PC-3 (cell line): ENCODE measurements at regions not wholly inside any gene's neighbourhood (a gene's known extent, or its start where the extent isn't known, plus 50 kb on each side); places are given as distances from the start of the nearest gene placed in this dataset.

Experiments
- ATAC-seq: fragments of 200-7000 bp; cut with Tn5 transposase; 2 replicates; pipeline ENCODE4 v1.9.1; 2020; ENCODE audit warnings: mild to moderate bottlenecking, moderate library complexity
- BruUV-seq: library from RNA; stranded (reverse); fragments of 400-500 nt; replicated peaks from 2 replicates; lab custom pipeline; 2021; lab: Mats Ljungman, UMichigan
- CTCF ChIA-PET: fragments of 300-600 bp; sonication (Branson Sonifier 250); formaldehyde crosslinking; loops from one replicate; lab custom pipeline; 2022; ENCODE audit warnings: antibody characterized with exemption; lab: Charles Lee
- POLR2A ChIA-PET: fragments of 300-600 bp; sonication (Branson Sonifier 250); formaldehyde crosslinking; loops from one replicate; lab custom pipeline; 2022; ENCODE audit warnings: antibody characterized with exemption; ENCODE audit not compliant: unreplicated experiment; lab: Charles Lee
- DNase-seq: peaks from one replicate; pipeline ENCODE4 v3.0.0-alpha.2; 2015
- H2AFZ ChIP-seq: fragments of 300-600 bp; sonication (generic); 2 replicates; pipeline ENCODE4 v1.6.0; 2016; ENCODE audit warnings: antibody characterized with exemption, low read length
- H3F3A ChIP-seq: fragments of 300-600 bp; sonication (generic); one replicate; pipeline ENCODE4 v1.6.0; 2017; ENCODE audit warnings: antibody characterized with exemption, low read length, control low read depth, mild to moderate bottlenecking; ENCODE audit not compliant: unreplicated experiment
- H3K27ac ChIP-seq: fragments of 300-600 bp; sonication (generic); 2 replicates; pipeline ENCODE4 v1.5.1; 2016; ENCODE audit warnings: mild to moderate bottlenecking, low read length
- H3K27me3 ChIP-seq: fragments of 300-600 bp; sonication (generic); 2 replicates; pipeline ENCODE4 v1.6.1; 2016; ENCODE audit warnings: low read length, mixed read lengths
- H3K36me3 ChIP-seq: fragments of 300-600 bp; sonication (generic); 2 replicates; pipeline ENCODE4 v1.6.1; 2016; ENCODE audit warnings: low read depth, mixed run types, low read length, mixed read lengths
- H3K4me1 ChIP-seq: fragments of 300-600 bp; sonication (generic); 2 replicates; pipeline ENCODE4 v1.5.1; 2016; ENCODE audit warnings: low read length; ENCODE audit not compliant: insufficient read depth
- H3K4me2 ChIP-seq: fragments of 300-600 bp; sonication (generic); 2 replicates; pipeline ENCODE4 v1.6.0; 2016; ENCODE audit warnings: low read length
- H3K4me3 ChIP-seq: fragments of 300-600 bp; sonication (generic); 2 replicates; pipeline ENCODE4 v1.5.1; 2016; ENCODE audit warnings: mild to moderate bottlenecking, low read length, mixed read lengths
- H3K79me2 ChIP-seq: fragments of 300-600 bp; sonication (generic); 2 replicates; pipeline ENCODE4 v1.6.1; 2017; ENCODE audit warnings: low read length, mixed read lengths
- H3K9ac ChIP-seq: fragments of 300-600 bp; sonication (generic); 2 replicates; pipeline ENCODE4 v1.6.0; 2016; ENCODE audit warnings: mild to moderate bottlenecking, low read length
- H3K9me2 ChIP-seq: fragments of 300-600 bp; sonication (generic); replicated peaks from 2 replicates; pipeline ENCODE4 v1.6.1; 2016; ENCODE audit warnings: mixed run types, low read length, mixed read lengths
- H3K9me3 ChIP-seq: fragments of 300-600 bp; sonication (generic); 2 replicates; pipeline ENCODE4 v1.6.1; 2016; ENCODE audit warnings: low read length, mixed read lengths
- H4K20me1 ChIP-seq: fragments of 300-600 bp; sonication (generic); 2 replicates; pipeline ENCODE4 v1.6.1; 2016; ENCODE audit warnings: low read length, mixed read lengths
- EZH2 ChIP-seq: fragments of 300-600 bp; sonication (generic); IDR thresholded peaks from one replicate; pipeline ENCODE4 v1.6.1; 2017; ENCODE audit warnings: antibody characterized with exemption, mild to moderate bottlenecking, low read length; ENCODE audit not compliant: unreplicated experiment
- EZH2phosphoT487 ChIP-seq: fragments of 300-600 bp; sonication (generic); IDR thresholded peaks from 2 replicates; pipeline ENCODE4 v1.6.1; 2018; ENCODE audit warnings: mild to moderate bottlenecking, antibody characterized with exemption, low read length, borderline replicate concordance
- intact Hi-C: fragments of 100-400 bp; cut with micrococcal nuclease; formaldehyde crosslinking; loops from 2 replicates; pipeline ENCODE4 v1.9.0; 2023
- TF ChIP-seq, protein P1 (sequence below): fragments of 300-600 bp; sonication (generic); conservative IDR thresholded peaks from 2 replicates; pipeline ENCODE4 v1.5.1; 2017; ENCODE audit warnings: antibody characterized with exemption, low read depth, mild to moderate bottlenecking, low read length

DNA sequence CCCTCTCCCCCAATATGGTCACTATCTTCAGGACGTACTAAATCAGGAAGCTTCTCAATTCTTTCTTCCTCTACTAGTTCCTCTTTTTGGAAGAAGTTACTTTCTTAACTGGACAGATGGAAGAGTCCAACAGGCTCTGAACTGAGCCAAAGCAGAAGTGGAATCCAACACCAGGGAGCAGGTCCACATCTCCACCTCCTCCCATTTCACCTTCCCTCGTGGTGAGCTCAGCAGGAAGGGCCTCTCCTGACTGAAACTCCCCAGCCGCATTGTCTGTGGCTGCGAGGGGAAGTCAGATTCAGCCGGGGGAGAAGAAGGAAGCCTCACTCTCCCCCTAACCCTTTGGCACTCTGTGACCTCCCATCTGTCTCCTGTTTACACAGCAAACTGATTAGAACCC, 63.8 kb upstream of the UST start:
- Histone ChIP-seq H3K36me3 (no peaks in the 10 kb centered on the region), H3K4me1 (no peaks in the 10 kb centered on the region), H2AFZ (no peak overlapping the region), H3K4me2 (no peak overlapping the region), H3K9ac (no peak overlapping the region), H3F3A (no peaks in the 10 kb centered on the region), H3K9me2 (no peaks in the 10 kb centered on the region), H3K9me3 (no peaks in the 10 kb centered on the region), H3K4me3 (no peak overlapping the region), H3K27ac (no peak overlapping the region), H3K79me2 (no peaks in the 10 kb centered on the region), H4K20me1 (no peaks in the 10 kb centered on the region), H3K27me3 (no peaks in the 10 kb centered on the region)
- intact Hi-C loops = no loop called here
- ChIA-PET CTCF (no interaction called here), POLR2A (no interaction called here)
- DNase-seq = no peak
- TF ChIP-seq, protein P1, sequence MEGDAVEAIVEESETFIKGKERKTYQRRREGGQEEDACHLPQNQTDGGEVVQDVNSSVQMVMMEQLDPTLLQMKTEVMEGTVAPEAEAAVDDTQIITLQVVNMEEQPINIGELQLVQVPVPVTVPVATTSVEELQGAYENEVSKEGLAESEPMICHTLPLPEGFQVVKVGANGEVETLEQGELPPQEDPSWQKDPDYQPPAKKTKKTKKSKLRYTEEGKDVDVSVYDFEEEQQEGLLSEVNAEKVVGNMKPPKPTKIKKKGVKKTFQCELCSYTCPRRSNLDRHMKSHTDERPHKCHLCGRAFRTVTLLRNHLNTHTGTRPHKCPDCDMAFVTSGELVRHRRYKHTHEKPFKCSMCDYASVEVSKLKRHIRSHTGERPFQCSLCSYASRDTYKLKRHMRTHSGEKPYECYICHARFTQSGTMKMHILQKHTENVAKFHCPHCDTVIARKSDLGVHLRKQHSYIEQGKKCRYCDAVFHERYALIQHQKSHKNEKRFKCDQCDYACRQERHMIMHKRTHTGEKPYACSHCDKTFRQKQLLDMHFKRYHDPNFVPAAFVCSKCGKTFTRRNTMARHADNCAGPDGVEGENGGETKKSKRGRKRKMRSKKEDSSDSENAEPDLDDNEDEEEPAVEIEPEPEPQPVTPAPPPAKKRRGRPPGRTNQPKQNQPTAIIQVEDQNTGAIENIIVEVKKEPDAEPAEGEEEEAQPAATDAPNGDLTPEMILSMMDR = no peak
- TF ChIP-seq EZH2phosphoT487 = no peak
- no peak for TF ChIP-seq EZH2
- no TSS peak for BruUV-seq
- no peak for ATAC-seq

- H3K4me1 ChIP-seq = no peaks in the 10 kb centered on the region
- H3K27me3 ChIP-seq = no peaks in the 10 kb centered on the region
- H3K79me2 ChIP-seq = no peaks in the 10 kb centered on the region
- no peaks in the 10 kb centered on the region for H3K9me2 ChIP-seq
- H2AFZ ChIP-seq = no peak overlapping the region
- H3K27ac ChIP-seq = no peak overlapping the region
- no peaks in the 10 kb centered on the region for H3F3A ChIP-seq
- no peaks in the 10 kb centered on the region for H3K36me3 ChIP-seq
- ChIA-PET CTCF (no interaction called here), POLR2A (no interaction called here)
- TF ChIP-seq EZH2 (no peak), EZH2phosphoT487 (no peak)
- TF ChIP-seq, protein P1 = no peak
- H3K9ac ChIP-seq = no peak overlapping the region
- BruUV-seq = no TSS peak
- no peak overlapping the region for H3K4me3 ChIP-seq
- intact Hi-C loops = no loop called here
- no peak overlapping the region for H3K4me2 ChIP-seq
- H3K9me3 ChIP-seq = no peaks in the 10 kb centered on the region
- ATAC-seq (no peak), DNase-seq (no peak)
- no peaks in the 10 kb centered on the region for H4K20me1 ChIP-seq
Observed at GRCh38 chr6:148689168-148689567, 57.7 kb upstream of the UST start.

DNA sequence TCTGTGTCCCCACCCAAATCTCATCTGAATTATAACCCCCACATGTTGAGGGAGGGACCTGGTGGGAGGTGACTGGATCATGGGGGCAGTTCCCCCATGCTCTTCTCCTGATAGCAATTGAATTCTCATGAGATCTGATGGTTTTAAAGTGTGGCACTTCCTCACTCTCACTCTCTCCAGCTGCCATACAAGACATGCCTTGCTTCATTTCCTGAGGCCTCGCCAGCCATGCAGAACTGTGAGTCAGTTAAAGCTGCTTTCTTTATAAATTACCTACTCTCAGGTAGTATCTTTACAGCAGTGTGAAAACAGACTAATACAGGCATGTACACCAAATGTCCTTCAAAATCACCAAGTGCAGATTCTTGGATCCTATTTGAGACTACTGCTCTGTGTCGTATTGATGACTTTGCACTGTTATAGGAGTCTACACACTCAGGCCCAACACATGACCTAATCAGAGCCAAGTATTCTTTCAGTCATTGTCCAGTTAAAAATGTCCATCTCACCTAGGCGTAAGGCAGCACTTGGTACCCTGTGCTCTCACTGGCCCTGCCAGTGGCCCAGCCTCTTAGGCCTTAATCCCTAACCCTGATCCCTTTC, 52.8 kb upstream of the UST start:
- Histone ChIP-seq H3K9ac (no peak overlapping the region), H3K4me1 (no peaks in the 10 kb centered on the region), H3K9me3 (no peaks in the 10 kb centered on the region), H3K9me2 (no peaks in the 10 kb centered on the region), H2AFZ (no peak overlapping the region), H3K4me3 (no peak overlapping the region), H3F3A (no peaks in the 10 kb centered on the region), H3K27me3 (no peaks in the 10 kb centered on the region), H4K20me1 (no peaks in the 10 kb centered on the region), H3K79me2 (no peaks in the 10 kb centered on the region), H3K4me2 (no peak overlapping the region), H3K27ac (no peak overlapping the region), H3K36me3 (no peaks in the 10 kb centered on the region)
- DNase-seq = no peak
- TF ChIP-seq, protein P1 = no peak
- TF ChIP-seq EZH2 (no peak), EZH2phosphoT487 (no peak)
- no peak for ATAC-seq
- BruUV-seq = no TSS peak
- intact Hi-C loops = no loop called here
- POLR2A ChIA-PET = no interaction called here
- CTCF ChIA-PET = interaction anchor here (0.6 kb wide), 1 partner anchor 55 kb away, joined by 12 read pairs; no protein-coding TSS in a partner anchor
